Endothelial cell of umbilical vein (primary cell): ENCODE measurements at regions not wholly inside any gene's neighbourhood (a gene's known extent, or its start where the extent isn't known, plus 50 kb on each side); places are given as distances from the start of the nearest gene placed in this dataset.

ENCODE experiments used
- BruUV-seq: library from RNA; stranded (reverse); fragments of 400-500 nt; replicated peaks from 2 replicates; lab custom pipeline; 2021; lab: Mats Ljungman, UMichigan
- CTCF ChIA-PET: fragments of 300-600, 350-600 bp; sonication (Branson Sonifier 250); formaldehyde crosslinking; loops from one replicate; lab custom pipeline; 2021; ENCODE audit warnings: antibody characterized with exemption, inconsistent platforms; lab: Charles Lee
- POLR2A ChIA-PET: fragments of 300-600, 350-600 bp; sonication (Branson Sonifier 250); formaldehyde crosslinking; loops from one replicate; lab custom pipeline; 2021; ENCODE audit warnings: antibody characterized with exemption, inconsistent platforms; lab: Charles Lee
- DNase-seq: peaks from one replicate; pipeline ENCODE4 v3.0.0-alpha.2; 2011; ENCODE audit warnings: low read depth, low spot score
- FAIRE-seq: peaks from 2 replicates; lab custom pipeline; 2011; peaks lifted over from hg19 to GRCh38; lab: Jason Lieb, UNC
- H2AFZ ChIP-seq: 2 replicates; pipeline ENCODE4 v1.6.0; 2012; ENCODE audit warnings: low read depth, low read length, control low read depth, inconsistent platforms
- H3K27ac ChIP-seq: 2 replicates; pipeline ENCODE4 v1.5.1; 2011; ENCODE audit warnings: low read depth, mild to moderate bottlenecking, control low read depth, low read length, moderate library complexity; ENCODE audit not compliant: insufficient read depth
- H3K27me3 ChIP-seq, 2 experiments: 2 replicates each; pipeline versions ENCODE4 v1.6.0 to v1.6.1; 2011; ENCODE audit warnings: low read length in 2 of 2, mixed read lengths in 1 of 2; ENCODE audit not compliant: control insufficient read depth in 2 of 2, insufficient read depth in 2 of 2
- H3K36me3 ChIP-seq, 2 experiments: 2 replicates in 1 of 2; 3 replicates in 1 of 2; pipeline ENCODE4 v1.5.1; 2011; ENCODE audit warnings: low read length in 2 of 2, mild to moderate bottlenecking in 1 of 2, moderate library complexity in 1 of 2; ENCODE audit not compliant: control insufficient read depth in 2 of 2, insufficient read depth in 2 of 2; ENCODE audit errors: extremely low read depth in 1 of 2
- H3K4me1 ChIP-seq: 3 replicates; pipeline ENCODE4 v1.5.1; 2011; ENCODE audit warnings: mild to moderate bottlenecking, low read length; ENCODE audit not compliant: control insufficient read depth, insufficient read depth; ENCODE audit errors: extremely low read depth
- H3K4me2 ChIP-seq: 2 replicates; pipeline ENCODE4 v1.6.1; 2011; ENCODE audit warnings: low read length, control low read depth, mixed read lengths; ENCODE audit not compliant: insufficient read depth
- H3K4me3 ChIP-seq, 3 experiments: fragments of 200-600 bp in 1 of 3; sonication (generic), shearing (Covaris generic) in 1 of 3; replicated peaks in 1 of 3; 2 replicates each; pipeline ENCODE4 v1.5.1; 2011 to 2016; ENCODE audit warnings: control low read depth in 3 of 3, low read length in 3 of 3, mild to moderate bottlenecking in 2 of 3, inconsistent platforms in 1 of 3, low read depth in 1 of 3, moderate library complexity in 1 of 3; ENCODE audit not compliant: insufficient read depth in 1 of 3
- H3K79me2 ChIP-seq: 2 replicates; pipeline ENCODE4 v1.6.0; 2012; ENCODE audit warnings: low read length, inconsistent platforms; ENCODE audit not compliant: control insufficient read depth, insufficient read depth
- H3K9ac ChIP-seq: replicated peaks from 2 replicates; pipeline ENCODE3; 2011; ENCODE audit warnings: low read length, control low read depth; ENCODE audit not compliant: insufficient read depth; ENCODE audit errors: extremely low read depth
- H3K9me1 ChIP-seq: replicated peaks from 3 replicates; pipeline ENCODE4 v1.6.0; 2011; ENCODE audit warnings: mild to moderate bottlenecking, low read length; ENCODE audit not compliant: control insufficient read depth, insufficient read depth; ENCODE audit errors: extremely low read depth
- H3K9me3 ChIP-seq: replicated peaks from 2 replicates; pipeline ENCODE4 v1.5.1; 2012; ENCODE audit warnings: low read length, inconsistent platforms; ENCODE audit not compliant: control insufficient read depth, insufficient read depth
- H4K20me1 ChIP-seq: replicated peaks from 2 replicates; pipeline ENCODE3; 2011; ENCODE audit warnings: mild to moderate bottlenecking, low read length; ENCODE audit not compliant: control insufficient read depth, insufficient read depth; ENCODE audit errors: extremely low read depth
- CTCF ChIP-seq, 2 donors: IDR thresholded peaks; 1 replicate in 1 of 2; 2 replicates in 1 of 2; pipeline ENCODE4 v1.5.1; 2011; ENCODE audit warnings: low read length in 2 of 2, mild to moderate bottlenecking in 2 of 2, moderate library complexity in 2 of 2, control low read depth in 1 of 2, inconsistent platforms in 1 of 2, low read depth in 1 of 2; ENCODE audit not compliant: insufficient read depth in 1 of 2; ENCODE audit errors: extremely low read depth in 1 of 2
- EZH2 ChIP-seq: IDR thresholded peaks from 2 replicates; pipeline ENCODE4 v1.6.1; 2012; ENCODE audit warnings: borderline replicate concordance, low read depth, mild to moderate bottlenecking, moderate library complexity, low read length, inconsistent platforms; ENCODE audit not compliant: severe bottlenecking
- FOS ChIP-seq: IDR thresholded peaks from 2 replicates; pipeline ENCODE4 v1.6.1; 2011; ENCODE audit warnings: mild to moderate bottlenecking, low read length, moderate library complexity, borderline replicate concordance; ENCODE audit not compliant: insufficient read depth
- GATA2 ChIP-seq: IDR thresholded peaks from 2 replicates; pipeline ENCODE4 v1.7.0; 2011; ENCODE audit warnings: low read depth, mild to moderate bottlenecking, moderate library complexity, mixed read lengths, low read length; ENCODE audit not compliant: insufficient read length, insufficient read depth
- JUN ChIP-seq: IDR thresholded peaks from 2 replicates; pipeline ENCODE4 v1.6.1; 2011; ENCODE audit warnings: borderline replicate concordance, low read depth; ENCODE audit not compliant: insufficient read length, insufficient read depth
- MYC ChIP-seq: IDR thresholded peaks from one replicate; pipeline ENCODE4 v1.6.1; 2011; ENCODE audit warnings: mild to moderate bottlenecking, low read depth, low read length
- POLR2A ChIP-seq: IDR thresholded peaks from 2 replicates; pipeline ENCODE4 v1.6.1; 2012; ENCODE audit warnings: low read depth, mild to moderate bottlenecking, control low read depth, low read length
- POLR2AphosphoS5 ChIP-seq: IDR thresholded peaks from 2 replicates; pipeline ENCODE4 v1.6.1; 2012; ENCODE audit warnings: low read depth, mild to moderate bottlenecking, control low read depth, low read length, moderate library complexity; ENCODE audit not compliant: insufficient read depth
- dilution Hi-C: fragments of 300-500 bp; cut with MboI; formaldehyde crosslinking; loops from one replicate; pipeline ENCODE4 v1.15.0; 2019; ENCODE audit warnings: low sequenced_read_pairs; ENCODE audit not compliant: extremely low pct_ligation_motif_present
- intact Hi-C: fragments of 100-400 bp; cut with micrococcal nuclease; formaldehyde crosslinking; loops from one replicate; pipeline ENCODE4 v1.10.0; 2022
- TF ChIP-seq, protein P1 (sequence below): IDR thresholded peaks from 2 replicates; pipeline ENCODE4 v1.6.1; 2011; ENCODE audit not compliant: insufficient read depth, insufficient read length

GRCh38 chr12:32032205-32032810 is 73.1 kb downstream of the RESF1 start:
- H3K27me3 ChIP-seq = no peaks in the 10 kb centered on the region
- H3K9me1 ChIP-seq = no peaks in the 10 kb centered on the region
- H4K20me1 ChIP-seq = no peaks in the 10 kb centered on the region
- H3K4me2 ChIP-seq = no peak overlapping the region
- no peak overlapping the region for H2AFZ ChIP-seq
- intact Hi-C loops (loop anchor here (10.0 kb wide), 1 partner anchor 158 kb away; no protein-coding TSS in a partner anchor), dilution Hi-C loops (no loop called here)
- H3K36me3 ChIP-seq = no peaks in the 10 kb centered on the region
- peak; percentile 37 for TF ChIP-seq JUN
- no peak for TF ChIP-seq MYC
- no peak for TF ChIP-seq GATA2
- no peak for TF ChIP-seq POLR2A
- DNase-seq = peak; percentile 87
- ChIA-PET CTCF (interaction anchor here (1.4 to 2.4 kb wide), 3 partner anchors 8 to 280 kb away, joined by 5 to 6 read pairs (median 6); no protein-coding TSS in a partner anchor), POLR2A (interaction anchor here (0.6 kb wide), 2 partner anchors 22 to 166 kb away, joined by 3 to 6 read pairs; no protein-coding TSS in a partner anchor)
- no peak overlapping the region for H3K4me3 ChIP-seq
- no peaks in the 10 kb centered on the region for H3K79me2 ChIP-seq
- H3K27ac ChIP-seq = no peak overlapping the region
- peaks cover 33% of the 10 kb centered on the region for H3K4me1 ChIP-seq
- BruUV-seq = no TSS peak
- no peaks in the 10 kb centered on the region for H3K9me3 ChIP-seq
- H3K9ac ChIP-seq = no peak overlapping the region
- FAIRE-seq = peak; percentile 46

- CTCF ChIA-PET = interaction anchor here (1.0 to 2.4 kb wide), 5 partner anchors 9 to 631 kb away, joined by 3 to 6 read pairs (median 5); no protein-coding TSS in a partner anchor
- intact Hi-C loops (loop anchor here (10.0 kb wide), 1 partner anchor 159 kb away; no protein-coding TSS in a partner anchor), dilution Hi-C loops (no loop called here)
- no peaks in the 10 kb centered on the region for H3K36me3 ChIP-seq
- H3K9me3 ChIP-seq = no peaks in the 10 kb centered on the region
- no TSS peak for BruUV-seq
- DNase-seq = peak; percentile 55
- peaks cover 33% of the 10 kb centered on the region for H3K4me1 ChIP-seq
- POLR2A ChIA-PET = no interaction called here
- H4K20me1 ChIP-seq = no peaks in the 10 kb centered on the region
- FAIRE-seq = peak; percentile 43
- no peak overlapping the region for H3K27ac ChIP-seq
- H3K9ac ChIP-seq = no peak overlapping the region
- TF ChIP-seq, protein P1, sequence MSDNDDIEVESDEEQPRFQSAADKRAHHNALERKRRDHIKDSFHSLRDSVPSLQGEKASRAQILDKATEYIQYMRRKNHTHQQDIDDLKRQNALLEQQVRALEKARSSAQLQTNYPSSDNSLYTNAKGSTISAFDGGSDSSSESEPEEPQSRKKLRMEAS = no peak
- no peak for TF ChIP-seq GATA2
- no peak for TF ChIP-seq POLR2A
- TF ChIP-seq CTCF (IDR thresholded peaks at IDR 0.05; ENCODE audit: extremely low read depth in 1 of 2, insufficient read depth in 1 of 2, low read depth in 1 of 2, low read length in 2 of 2) = no peak
- TF ChIP-seq FOS = no peak
- no peak for TF ChIP-seq MYC
- TF ChIP-seq EZH2 = no peak
- no peak for TF ChIP-seq POLR2AphosphoS5
- no peak for TF ChIP-seq JUN
- no peak overlapping the region for H3K4me2 ChIP-seq
- no peaks in the 10 kb centered on the region for H3K27me3 ChIP-seq
- H3K79me2 ChIP-seq = no peaks in the 10 kb centered on the region
- H3K4me3 ChIP-seq = no peak overlapping the region
- H2AFZ ChIP-seq = no peak overlapping the region
- H3K9me1 ChIP-seq = no peaks in the 10 kb centered on the region
These were observed 73.2 kb upstream of the BICD1 start for GRCh38 chr12:32033406-32033805.
